HCT116 (cell line): ENCODE measurements at regions not wholly inside any gene's neighbourhood (a gene's known extent, or its start where the extent isn't known, plus 50 kb on each side); places are given as distances from the start of the nearest gene placed in this dataset.

ENCODE experiments used
- CTCF ChIP-seq, 3 experiments: fragments of 200-600 bp in 1 of 3; sonication (generic) in 1 of 3; IDR thresholded peaks in 2 of 3; conservative IDR thresholded peaks in 1 of 3; 2 replicates each; pipeline ENCODE4 v1.5.1; 2012 to 2017; ENCODE audit warnings: low read depth in 2 of 3, low read length in 2 of 3, antibody characterized with exemption in 1 of 3, borderline replicate concordance in 1 of 3, control low read depth in 1 of 3, mild to moderate bottlenecking in 1 of 3, mixed read lengths in 1 of 3, mixed run types in 1 of 3, moderate library complexity in 1 of 3; ENCODE audit not compliant: insufficient read depth in 1 of 3
- ELF1 ChIP-seq: IDR thresholded peaks from 2 replicates; pipeline ENCODE4 v1.6.1; 2012; ENCODE audit warnings: low read depth, borderline replicate concordance
- EZH2phosphoT487 ChIP-seq: fragments of 200-600 bp; IDR thresholded peaks from 2 replicates; pipeline ENCODE4 v1.6.1; 2018; ENCODE audit warnings: antibody characterized with exemption, borderline replicate concordance
- MAX ChIP-seq: IDR thresholded peaks from 2 replicates; pipeline ENCODE4 v1.6.1; 2012
- POLR2A ChIP-seq: IDR thresholded peaks from 2 replicates; pipeline ENCODE4 v1.7.0; 2011; ENCODE audit warnings: borderline replicate concordance; ENCODE audit not compliant: insufficient read depth, insufficient read length; ENCODE audit errors: extremely low read depth
- RAD21 ChIP-seq: IDR thresholded peaks from 2 replicates; pipeline ENCODE4 v1.6.1; 2012; ENCODE audit warnings: low read depth, mild to moderate bottlenecking
- SIN3A ChIP-seq: IDR thresholded peaks from 2 replicates; pipeline ENCODE4 v1.6.1; 2012; ENCODE audit warnings: low read depth
- SP1 ChIP-seq: IDR thresholded peaks from 2 replicates; pipeline ENCODE4 v1.6.1; 2012; ENCODE audit warnings: low read depth
- SRF ChIP-seq: IDR thresholded peaks from 2 replicates; pipeline ENCODE4 v1.6.1; 2012; ENCODE audit warnings: low read depth
- TCF7L2 ChIP-seq: IDR thresholded peaks from 2 replicates; pipeline ENCODE4 v1.7.0; 2011; ENCODE audit warnings: borderline replicate concordance, inconsistent platforms; ENCODE audit not compliant: insufficient read depth, insufficient read length; ENCODE audit errors: extremely low read depth

GRCh38 chr21:35414507-35415139 is 365.5 kb upstream of the RUNX1 start:
- TF ChIP-seq MAX (no peak), RAD21 (no peak), CTCF (IDR thresholded peaks at IDR 0.05 in 2 of 3, conservative IDR thresholded peaks at IDR 0.05 in 1 of 3; ENCODE audit: borderline replicate concordance in 1 of 3, insufficient read depth in 1 of 3, low read depth in 2 of 3, low read length in 2 of 3) (no peak), SRF (no peak), POLR2A (no peak), SP1 (no peak), SIN3A (no peak), EZH2phosphoT487 (no peak), ELF1 (no peak), TCF7L2 (no peak)
